Activated T-cell treated with anti-CD3 and anti-CD28 coated beads, Interleukin-2, amount 50 U/mL, for 48 hours (primary cell): ENCODE measurements at regions not wholly inside any gene's neighbourhood (a gene's known extent, or its start where the extent isn't known, plus 50 kb on each side); places are given as distances from the start of the nearest gene placed in this dataset.

Source experiments
- DNase-seq, 2 experiments: peaks; one replicate each; pipeline ENCODE4 v3.0.0-alpha.2; 2020

DNA sequence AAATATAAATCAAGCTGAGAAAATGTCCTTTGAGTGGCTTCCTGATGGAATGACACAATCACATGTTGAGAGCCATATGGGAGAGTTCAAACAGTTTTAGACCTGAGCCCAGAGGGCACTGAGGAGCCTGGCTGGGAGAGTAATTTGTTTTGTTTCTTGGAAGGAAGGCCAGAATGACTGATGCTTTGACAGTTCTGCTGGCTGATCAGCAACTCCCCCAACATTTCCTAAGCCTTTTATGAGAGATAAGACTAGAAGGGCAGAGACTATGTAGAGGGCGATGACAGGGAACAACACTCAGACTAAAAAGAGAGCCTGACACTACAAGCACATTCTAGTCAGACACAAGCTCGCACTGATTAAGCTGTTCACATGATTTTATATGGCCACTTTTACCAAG is 169.2 kb downstream of the COX7C start:
- no peak for DNase-seq

DNA sequence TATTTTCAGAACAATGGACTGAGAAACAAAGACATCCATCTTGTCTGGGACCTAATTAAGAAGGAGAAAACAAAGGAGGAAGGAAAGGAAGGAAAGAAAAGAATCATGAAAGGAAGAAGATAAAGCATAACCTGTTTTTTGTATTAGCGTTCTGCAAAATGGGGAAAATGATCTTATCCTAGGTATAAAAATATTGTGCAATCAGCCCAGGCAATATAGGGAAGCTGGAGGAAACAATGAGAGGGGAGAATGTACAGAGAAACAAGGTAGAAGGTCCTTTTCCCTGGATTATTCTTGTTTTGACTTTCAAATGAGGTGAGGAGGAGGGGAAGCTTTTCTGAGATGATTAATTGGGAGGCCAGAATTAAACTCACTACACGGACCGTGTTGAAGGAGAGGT is 177.9 kb downstream of the COX7C start:
- DNase-seq: no peak

DNA sequence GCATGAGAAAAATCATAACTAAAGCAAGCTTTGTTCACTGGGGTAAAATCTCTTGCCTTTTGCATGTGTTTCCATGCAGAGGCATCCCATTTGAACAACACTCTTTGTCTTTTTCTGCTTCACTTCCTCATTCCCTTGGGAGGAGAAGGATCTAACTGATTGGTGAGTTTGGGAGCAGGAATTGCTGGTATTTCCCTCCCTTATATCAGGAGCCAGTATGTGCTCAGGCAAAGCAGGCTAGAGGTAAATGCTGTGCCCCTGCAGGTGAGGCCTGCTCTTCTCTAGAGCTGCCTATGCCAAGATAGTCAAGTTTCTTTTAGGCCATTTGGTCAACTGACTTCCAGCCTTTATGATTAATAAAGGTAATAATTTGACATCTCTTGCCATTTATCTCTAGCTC is 179.9 kb downstream of the COX7C start:
- no peak for DNase-seq

DNA sequence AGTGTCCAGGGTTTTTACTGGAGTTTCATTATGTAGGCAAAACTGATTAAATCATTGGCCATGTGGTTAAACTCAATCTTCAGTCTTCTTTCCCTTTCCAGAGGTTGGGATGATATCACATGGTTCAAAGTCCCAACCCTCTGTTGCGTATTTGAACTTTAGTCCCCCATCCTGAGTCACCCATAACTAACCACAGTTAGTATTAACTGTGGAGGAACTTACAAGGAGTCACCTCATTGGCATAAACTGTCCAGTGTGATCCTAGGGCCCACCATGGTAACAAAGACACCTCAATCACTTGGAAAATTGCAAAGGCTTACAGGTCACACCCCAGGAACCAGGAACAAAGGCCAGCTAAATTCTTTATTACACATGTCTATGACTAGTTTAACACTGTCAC is 188.5 kb downstream of the COX7C start:
- DNase-seq: no peak

DNA sequence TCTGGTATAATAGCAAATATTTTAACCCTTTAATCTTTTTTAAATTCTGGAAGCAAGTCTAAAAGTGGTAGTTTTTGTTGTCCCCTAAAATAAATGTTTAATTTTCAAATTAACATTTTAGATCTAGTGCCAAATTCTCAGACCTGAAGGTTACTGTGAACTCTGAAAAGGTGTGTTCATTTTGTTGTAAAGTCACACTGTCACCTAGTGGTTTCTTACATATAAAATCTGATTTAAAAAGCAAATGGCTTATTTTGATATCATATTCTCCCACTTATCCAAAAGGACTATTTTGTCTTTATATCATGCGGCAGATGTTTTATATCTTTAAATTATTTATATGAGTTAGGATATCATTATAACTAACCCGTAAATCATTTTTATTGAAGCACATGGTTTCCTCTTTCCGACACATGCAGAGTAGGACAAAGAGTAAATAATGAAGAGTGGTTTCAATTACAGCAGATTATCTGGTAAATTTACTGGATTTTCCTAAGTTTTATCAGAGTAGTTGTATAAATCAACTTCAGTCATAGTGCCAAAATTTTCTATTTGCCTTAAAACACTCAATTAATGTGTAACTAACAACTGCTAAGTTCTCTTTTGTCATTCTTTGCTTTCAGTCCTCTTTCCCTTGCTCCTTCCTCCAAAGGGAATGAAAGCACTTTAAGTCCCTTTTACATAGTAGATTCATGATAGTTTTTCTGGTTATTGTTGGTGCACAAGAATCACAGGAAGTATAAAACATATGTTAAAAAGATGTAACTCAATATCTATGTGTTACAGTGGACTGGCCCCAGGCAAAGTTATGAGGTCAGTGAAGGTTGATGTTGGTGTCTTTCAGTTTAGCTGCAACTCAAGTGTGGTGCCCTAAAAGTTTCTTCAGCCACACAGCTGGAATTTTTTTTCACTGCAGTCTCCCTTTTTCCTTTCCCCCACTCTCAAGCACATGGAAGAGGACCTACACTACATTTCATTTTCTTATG is 189.6 kb downstream of the COX7C start:
- DNase-seq: no peak

DNA sequence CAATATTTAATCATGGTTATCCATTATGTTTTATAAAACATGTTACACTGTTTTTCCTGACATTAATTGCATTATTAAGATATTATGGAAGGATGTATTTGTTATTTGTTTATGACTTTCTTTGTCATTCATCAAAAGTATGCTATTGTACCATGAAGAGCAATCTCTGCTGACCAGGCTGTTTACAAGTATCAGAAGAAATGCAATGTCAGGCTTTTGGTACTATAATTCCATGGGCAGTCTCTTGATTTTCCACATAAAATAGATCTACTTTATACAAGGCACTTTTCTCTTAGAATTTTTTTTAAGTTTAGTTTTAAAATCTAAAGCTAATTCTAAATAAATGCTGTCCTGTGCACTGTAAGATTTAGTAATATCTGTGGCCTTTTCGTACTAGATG is 196.6 kb downstream of the COX7C start:
- no peak for DNase-seq

DNA sequence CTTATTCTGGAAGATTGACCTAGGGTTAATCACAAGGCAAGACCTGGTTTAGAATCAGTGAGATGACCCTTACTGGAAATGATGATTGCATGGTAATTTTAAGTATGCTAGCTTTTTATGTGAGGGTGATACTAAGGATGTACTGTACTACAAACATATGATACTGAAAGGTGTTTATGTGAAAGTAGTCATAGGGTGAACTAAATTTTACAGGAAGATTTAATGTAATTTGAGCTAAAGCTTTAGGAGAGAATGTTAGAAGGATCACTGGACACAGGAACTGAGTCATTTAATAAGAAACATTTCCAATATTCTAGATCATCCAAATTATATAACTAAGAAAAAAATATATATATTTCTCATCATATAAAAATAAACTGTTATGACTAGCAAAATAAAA is 197.2 kb downstream of the COX7C start:
- no peak for DNase-seq

DNA sequence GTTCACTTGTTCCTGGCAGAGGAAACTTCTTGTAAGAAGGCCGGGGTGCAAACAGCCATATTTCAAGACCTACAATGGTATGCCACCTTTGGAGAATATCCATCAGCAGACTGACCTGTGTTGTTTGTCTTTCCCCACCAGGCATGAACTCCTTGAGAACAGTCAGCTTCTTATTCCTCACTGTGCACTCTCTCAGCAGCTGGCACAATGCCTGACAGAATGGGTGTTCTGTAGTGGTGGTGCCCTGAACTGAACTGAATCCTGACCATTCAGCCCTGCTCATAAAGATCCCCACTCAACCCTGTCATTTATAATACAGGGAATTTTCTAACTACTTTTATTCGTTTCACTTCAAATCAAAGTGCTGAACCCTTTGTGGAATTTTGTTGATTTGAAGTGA is 206.9 kb downstream of the COX7C start:
- DNase-seq: no peak

DNA sequence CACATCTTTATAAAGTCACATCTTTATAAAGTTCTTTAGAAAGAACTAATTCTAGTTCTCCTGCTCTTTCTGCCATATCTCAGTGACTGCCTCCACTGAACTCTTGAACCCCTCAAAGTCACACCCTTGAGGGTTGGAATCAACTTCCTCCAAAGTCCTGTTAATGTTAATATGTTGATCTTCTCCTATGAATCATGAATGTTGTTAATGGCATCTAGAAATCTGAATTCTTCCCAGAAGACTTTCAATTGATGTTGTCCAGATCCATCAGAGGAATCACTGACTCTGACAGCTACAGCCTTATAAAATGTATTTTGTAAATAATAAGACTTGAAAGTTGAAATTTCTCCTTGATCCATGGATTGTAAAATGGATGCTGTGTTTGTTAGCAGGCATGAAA is 213.4 kb downstream of the COX7C start:
- DNase-seq: no peak

DNA sequence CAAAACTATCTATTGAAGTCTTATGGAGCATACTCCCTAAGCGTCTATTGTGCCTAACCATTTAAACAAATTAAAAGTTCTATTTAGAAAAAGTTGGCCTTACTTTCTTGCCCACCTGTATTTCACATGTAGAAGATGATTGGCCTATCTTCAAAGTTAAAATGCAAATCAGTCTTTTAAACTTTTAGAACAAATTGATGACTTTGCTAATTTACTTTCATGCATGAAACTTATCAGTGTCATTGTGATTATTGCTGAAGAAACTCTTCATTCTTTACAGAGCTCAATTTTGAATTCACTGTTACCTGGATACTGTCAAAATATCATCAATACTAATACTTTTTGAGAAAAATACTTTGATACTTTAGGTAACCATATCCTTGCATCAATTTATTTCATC is 216.1 kb downstream of the COX7C start:
- no peak for DNase-seq

DNA sequence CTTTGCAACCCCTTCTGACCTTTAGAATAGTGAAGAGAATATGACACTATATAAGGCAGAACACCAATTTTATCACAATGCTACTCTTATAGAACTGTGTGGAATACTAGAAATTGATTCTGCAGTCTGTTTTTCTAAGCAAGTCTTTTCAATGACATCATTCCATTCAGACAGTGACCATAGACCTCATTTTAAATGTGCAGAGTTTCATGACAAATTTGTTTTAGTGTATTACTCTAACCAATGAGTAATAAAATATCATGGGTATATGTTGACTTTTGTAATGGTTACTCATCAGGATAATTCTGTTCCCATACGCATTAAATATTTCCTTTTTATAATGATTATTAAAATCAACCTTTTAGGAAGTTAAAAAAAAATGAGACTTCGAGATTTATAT is 219.9 kb downstream of the COX7C start:
- DNase-seq: no peak

DNA sequence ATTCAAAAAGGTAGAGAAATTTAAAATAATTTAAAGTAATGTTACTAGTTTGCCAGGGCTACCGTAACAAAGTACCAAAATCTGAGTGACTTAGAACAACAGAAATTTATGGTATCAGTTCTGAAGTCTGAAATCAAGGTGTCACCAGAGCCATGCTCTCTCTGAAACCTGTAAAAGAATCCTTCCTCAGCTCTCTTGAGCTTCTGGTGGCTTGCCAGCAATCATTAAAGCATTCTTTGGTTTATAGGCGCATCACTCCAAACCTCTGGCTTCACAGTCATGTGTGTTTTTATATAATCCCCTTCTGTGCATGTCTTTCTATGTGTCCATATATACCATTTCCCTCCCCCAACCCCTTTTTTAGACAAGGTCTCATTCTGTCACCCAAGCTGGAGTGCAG is 220.3 kb downstream of the COX7C start:
- DNase-seq: no peak

DNA sequence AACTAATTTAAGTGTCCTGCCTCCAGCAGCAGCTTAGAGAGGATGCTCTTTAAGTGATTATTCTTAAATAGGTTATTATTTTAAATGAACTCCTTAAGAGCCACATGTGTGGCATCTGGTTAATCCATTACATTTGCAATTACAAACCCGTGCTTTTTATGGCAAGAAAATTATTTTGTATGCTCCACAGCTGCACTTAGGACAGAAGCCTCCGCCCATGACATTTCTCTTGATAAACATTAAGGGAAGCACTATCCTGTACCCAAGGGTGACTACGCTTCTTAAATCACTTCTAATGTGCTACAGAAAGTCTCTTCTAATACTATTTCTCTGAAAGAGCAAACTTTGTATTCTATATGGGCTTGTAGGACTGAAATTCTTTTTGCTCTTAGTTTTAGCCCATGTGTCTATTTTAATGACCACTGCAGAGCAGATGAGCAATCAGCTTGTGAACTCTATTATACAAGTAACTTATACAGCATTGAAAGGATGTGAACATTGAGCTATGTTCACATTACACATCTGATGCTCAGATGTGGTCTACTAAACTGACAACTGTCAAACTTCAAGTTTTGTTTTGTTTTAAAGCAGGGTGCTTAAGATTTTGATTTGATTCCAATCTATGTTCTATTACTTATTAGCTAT is 223.4 kb downstream of the COX7C start:
- no peak for DNase-seq

DNA sequence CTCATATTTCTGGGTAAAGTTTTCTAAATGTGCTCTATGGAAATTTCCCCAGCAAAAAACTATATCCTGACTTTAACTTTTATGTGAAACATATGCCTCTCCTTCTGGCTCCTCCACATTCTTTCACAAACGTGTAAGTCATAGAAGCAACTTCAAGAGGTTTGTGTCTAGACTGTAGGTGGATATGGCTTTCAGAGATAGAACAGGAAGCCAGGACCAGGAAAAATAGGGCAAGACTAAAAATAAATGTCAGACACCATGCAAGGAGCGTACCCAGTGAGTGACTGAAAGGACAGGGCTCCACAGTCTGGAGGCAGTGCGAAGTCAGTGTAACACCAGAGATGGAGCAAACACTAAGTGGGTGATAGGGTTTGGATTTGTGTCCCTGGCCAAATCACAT is 240.7 kb downstream of the COX7C start:
- no peak for DNase-seq

DNA sequence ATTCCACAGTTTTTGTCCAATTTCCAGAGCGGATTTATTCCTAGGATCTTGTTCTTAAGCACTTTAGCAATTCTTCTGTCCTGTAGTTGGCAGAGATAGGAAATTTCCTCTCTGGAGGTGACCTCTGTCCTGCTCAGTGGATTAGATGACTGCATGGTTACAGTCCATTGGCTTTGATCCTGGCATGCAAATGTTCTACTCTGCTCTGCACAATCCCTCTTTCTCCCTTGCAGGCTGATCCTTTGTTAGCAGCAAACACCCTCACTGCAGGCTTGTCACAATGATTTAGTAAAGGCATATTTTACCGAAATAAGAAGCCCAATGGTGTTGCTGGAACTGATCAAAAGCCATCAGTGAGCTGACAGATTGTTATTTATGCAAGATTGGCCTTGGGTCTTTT is 243.8 kb downstream of the COX7C start:
- no peak for DNase-seq

DNA sequence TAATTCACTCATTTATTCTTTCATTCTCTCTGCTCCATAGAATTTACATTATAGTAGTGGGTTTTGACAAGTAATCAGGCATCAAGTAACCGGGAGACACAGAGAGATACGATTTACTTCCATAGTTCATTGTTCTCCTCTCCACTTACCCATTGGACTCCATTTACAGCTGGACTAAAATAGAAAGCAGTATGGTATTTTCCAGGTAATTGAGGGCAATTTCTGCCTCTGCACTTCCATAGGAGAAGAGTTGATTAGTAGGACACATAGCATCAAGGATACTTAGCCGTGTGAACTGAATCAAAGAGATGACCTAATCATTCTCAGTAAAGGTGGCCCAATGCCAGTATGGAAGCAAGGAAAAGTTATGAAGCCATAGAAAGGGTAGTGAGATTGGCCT is 244.4 kb downstream of the COX7C start:
- no peak for DNase-seq

DNA sequence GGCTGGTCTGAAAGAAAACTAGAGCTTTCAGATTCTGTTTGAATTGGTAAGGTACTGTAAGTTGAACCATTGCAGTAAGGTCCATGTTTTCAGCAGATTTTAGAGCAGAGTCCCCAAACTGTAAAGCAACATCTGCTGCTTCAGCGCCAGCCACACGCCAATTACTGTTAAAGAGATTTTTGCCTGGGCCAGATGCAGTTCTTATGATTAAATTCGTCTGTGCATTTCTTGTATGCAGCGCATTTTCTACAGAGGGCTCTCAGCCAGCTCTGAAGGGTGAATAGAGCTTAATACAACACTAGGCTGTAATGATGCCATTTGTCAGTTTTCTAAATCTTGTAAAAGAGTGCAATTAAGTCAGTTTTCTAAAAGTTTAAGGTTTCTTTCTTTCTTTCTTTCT is 246.3 kb downstream of the COX7C start:
- no peak for DNase-seq

DNA sequence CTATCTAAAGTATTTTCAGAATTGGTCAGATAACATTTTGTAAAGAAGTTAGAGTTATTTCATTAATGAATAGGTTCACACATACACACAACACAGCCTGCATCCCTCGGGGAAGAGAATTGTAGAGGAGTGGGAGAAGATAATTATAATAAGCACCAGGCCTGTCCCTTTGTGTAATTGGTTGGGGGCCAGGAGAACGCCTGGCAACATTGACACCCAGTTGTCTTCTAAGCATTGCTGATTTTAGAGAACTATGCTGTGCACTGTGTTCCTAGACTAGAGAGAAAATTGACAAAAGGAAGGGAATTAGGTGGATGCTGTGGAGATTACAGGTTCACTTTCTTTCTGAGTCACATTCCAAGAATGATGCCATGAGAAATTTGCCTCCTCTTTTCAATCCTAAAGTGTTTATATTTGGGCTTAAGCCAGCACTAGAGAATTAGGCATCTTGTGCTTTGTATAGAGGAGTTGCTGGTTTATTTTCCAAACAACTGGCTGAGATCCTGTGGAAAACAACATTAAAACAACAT is 247.6 kb downstream of the COX7C start:
- DNase-seq: no peak

DNA sequence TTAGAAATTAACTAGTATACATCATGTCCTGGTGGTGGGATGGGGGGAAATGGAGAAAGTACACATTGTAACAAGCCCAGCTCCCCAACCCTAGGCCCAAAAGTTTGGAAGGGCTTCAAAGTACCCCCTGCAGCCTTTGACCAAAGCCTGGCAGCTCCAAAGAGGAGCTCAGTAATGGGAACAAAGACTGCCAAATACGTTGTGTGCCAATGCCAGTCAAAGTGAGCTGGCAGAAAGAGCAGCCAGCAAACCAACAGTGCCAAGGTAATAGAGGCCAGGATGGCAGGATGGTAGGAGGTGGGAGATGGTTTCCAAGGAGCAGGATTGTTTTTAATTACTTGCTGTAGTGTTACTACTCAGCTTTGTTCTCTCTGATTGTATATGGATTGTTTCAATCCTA is 248.3 kb downstream of the COX7C start:
- DNase-seq: no peak

DNA sequence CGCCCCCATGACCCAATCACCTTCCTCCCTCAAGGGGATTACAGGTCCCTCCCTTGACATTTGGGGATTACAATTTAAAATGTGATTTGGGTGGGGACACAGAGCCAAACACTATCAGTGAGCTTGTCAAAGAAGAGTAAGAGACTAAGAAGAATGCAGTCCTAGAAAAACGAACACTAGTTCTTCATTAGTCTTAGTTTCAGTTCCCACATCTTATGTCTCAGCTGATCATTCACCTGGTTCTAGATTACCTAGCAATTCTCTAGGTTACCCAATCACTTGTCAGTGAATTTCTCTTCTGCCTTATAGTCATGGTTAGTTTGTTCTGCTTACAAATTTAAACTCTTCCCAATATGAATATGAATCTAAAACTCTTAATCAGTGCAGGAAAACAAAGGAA is 251.5 kb downstream of the COX7C start:
- no peak for DNase-seq

DNA sequence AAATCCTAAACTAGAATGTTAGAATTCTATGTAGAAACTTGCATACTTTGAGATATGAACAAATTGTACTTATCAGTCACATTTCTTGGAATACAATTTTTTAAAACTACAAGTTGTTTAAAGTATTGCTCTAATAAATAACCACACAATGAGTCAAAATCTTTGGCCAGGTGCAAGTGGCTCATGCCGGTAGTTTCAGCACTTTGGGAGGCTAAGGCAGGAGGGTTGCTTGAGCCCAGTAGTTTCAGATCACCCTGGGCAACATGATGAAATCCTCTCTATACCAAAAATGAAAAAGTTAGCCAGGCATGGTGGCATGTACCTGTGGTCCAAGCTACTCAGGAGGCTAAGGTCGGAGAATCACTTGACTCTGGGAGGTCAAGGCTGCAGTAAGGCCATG is 257.8 kb downstream of the COX7C start:
- no peak for DNase-seq

DNA sequence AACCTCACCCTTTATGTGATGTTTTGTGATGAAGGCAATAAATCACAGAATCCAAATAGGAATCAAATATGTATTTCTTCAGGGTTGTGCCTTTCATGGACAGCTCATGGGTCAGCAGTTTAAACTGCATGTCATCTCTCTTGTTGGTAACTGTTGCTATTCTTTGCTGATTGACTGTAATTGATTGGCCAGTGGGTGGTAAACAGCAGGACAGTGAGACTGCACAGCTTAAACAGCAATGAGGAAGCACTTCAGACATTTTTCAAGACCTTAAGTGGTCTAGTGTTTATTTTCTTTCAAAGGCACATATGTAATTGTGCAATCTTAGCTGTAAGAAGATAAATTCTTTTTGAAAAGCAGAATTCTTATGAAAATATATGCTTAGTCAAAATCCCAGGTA is 260.5 kb downstream of the COX7C start:
- DNase-seq: no peak

DNA sequence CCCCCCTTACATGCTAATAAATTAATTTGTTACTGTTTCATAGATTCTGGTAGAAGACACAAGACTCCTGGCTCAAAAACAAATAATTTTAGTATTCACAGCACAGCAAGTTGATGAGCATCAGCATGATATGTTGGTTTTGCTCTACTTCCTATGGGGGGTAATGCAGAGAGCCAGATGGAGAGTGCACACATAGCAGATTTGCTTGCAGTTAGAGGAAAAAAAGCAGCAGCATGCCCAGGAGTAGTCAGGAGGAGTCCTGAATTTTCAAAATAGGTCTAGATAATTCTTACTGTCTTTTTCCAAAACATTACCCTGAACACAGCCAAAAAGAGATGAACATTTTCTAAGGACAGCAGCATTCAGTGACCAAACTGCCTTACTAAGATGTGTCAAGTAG is 261.3 kb downstream of the COX7C start:
- DNase-seq: no peak

DNA sequence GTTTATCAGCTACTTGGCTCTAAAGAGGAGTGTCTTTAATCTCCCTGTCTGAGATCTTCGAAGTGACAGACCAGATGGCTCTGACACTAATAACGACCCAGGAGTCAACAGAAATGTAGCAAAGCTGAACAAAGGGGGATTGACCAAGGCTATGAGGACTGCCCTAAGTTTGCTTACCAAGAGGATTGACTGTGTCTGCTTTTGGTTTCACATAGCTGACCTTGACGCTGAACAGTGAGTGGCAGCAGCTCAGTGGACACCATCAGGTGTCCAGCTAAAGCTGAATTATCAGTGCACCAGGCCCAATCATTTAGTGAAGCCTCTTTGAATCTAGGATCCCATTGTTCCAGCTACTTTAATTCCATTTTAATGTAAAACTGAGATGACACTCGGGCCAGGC is 262.6 kb downstream of the COX7C start:
- DNase-seq: no peak
